HG02642 (cell line): ENCODE measurements at regions not wholly inside any gene's neighbourhood (a gene's known extent, or its start where the extent isn't known, plus 50 kb on each side); places are given as distances from the start of the nearest gene placed in this dataset.

ENCODE experiments used
- ATAC-seq: cut with Tn5 transposase; IDR thresholded peaks from one replicate; pipeline ENCODE4 v1.9.1; 2021; ENCODE audit warnings: mild to moderate bottlenecking; ENCODE audit not compliant: unreplicated experiment, poor library complexity

- ATAC-seq: no peak
Measured at GRCh38 chr1:191542444-191542843, 615.8 kb upstream of the RGS18 start.

GRCh38 chr1:191546803-191547202 is 611.5 kb upstream of the RGS18 start:
- ATAC-seq: no peak

- no peak for ATAC-seq
Measured at GRCh38 chr1:191551019-191551418, 607.2 kb upstream of the RGS18 start.

GRCh38 chr1:191558379-191558778 is 599.9 kb upstream of the RGS18 start:
- ATAC-seq: no peak

GRCh38 chr1:191561276-191561675 is 597.0 kb upstream of the RGS18 start:
- no peak for ATAC-seq

GRCh38 chr1:191564275-191564674 is 594.0 kb upstream of the RGS18 start:
- ATAC-seq: no peak

- no peak for ATAC-seq
Measured at GRCh38 chr1:191572479-191572878, 585.8 kb upstream of the RGS18 start.

GRCh38 chr1:191575180-191575579 is 583.1 kb upstream of the RGS18 start:
- no peak for ATAC-seq

GRCh38 chr1:191575746-191576145 is 582.5 kb upstream of the RGS18 start:
- ATAC-seq: no peak

- ATAC-seq: no peak
Measured at GRCh38 chr1:191577213-191577612, 581.0 kb upstream of the RGS18 start.

- ATAC-seq: no peak
Measured at GRCh38 chr1:191578281-191578680, 580.0 kb upstream of the RGS18 start.

- no peak for ATAC-seq
Measured at GRCh38 chr1:191579019-191579418, 579.2 kb upstream of the RGS18 start.

- ATAC-seq: peak; percentile 78
Measured at GRCh38 chr1:191582169-191582568, 576.1 kb upstream of the RGS18 start.

GRCh38 chr1:191585095-191585494 is 573.2 kb upstream of the RGS18 start:
- no peak for ATAC-seq

- no peak for ATAC-seq
Measured at GRCh38 chr1:191588905-191589304, 569.4 kb upstream of the RGS18 start.

- ATAC-seq: no peak
Measured at GRCh38 chr1:191589536-191589935, 568.7 kb upstream of the RGS18 start.

GRCh38 chr1:191590578-191590977 is 567.7 kb upstream of the RGS18 start:
- no peak for ATAC-seq

- no peak for ATAC-seq
Measured at GRCh38 chr1:191592039-191592438, 566.2 kb upstream of the RGS18 start.

GRCh38 chr1:191592907-191593306 is 565.4 kb upstream of the RGS18 start:
- ATAC-seq: no peak

GRCh38 chr1:191595170-191595569 is 563.1 kb upstream of the RGS18 start:
- ATAC-seq: no peak

GRCh38 chr1:191608367-191608766 is 549.9 kb upstream of the RGS18 start:
- no peak for ATAC-seq

GRCh38 chr1:191609305-191609704 is 549.0 kb upstream of the RGS18 start:
- no peak for ATAC-seq
